Lower leg skin (tissue), 4 donors: ENCODE measurements at regions not wholly inside any gene's neighbourhood (a gene's known extent, or its start where the extent isn't known, plus 50 kb on each side); places are given as distances from the start of the nearest gene placed in this dataset.
A peak's percentile ranks its signal among the peaks of the same experiment; 100 is the strongest.

Experiments
- DNase-seq, 2 donors: peaks; one replicate each; pipeline ENCODE4 v3.0.0-alpha.2; 2019; ENCODE audit warnings: low spot score in 2 of 2
- H3K4me3 ChIP-seq: fragments of 200-600 bp; sonication (generic); 2 replicates; pipeline ENCODE4 v1.5.1; 2017; ENCODE audit warnings: mild to moderate bottlenecking, low read depth; ENCODE audit not compliant: poor library complexity, severe bottlenecking
- POLR2A ChIP-seq, 2 donors: fragments of 450-650 bp; IDR thresholded peaks; one replicate each; pipeline ENCODE4 v1.6.1; 2016 to 2017; ENCODE audit warnings: antibody characterized with exemption in 2 of 2, mild to moderate bottlenecking in 1 of 2, moderate library complexity in 1 of 2
- WGBS, 2 donors: methylation state at CpG; one replicate each; pipeline ENCODE4 v1.1.5; 2018; 5-methylcytosine and 5-hydroxymethylcytosine counted together
- intact Hi-C: fragments of 100-400 bp; cut with DNase I; formaldehyde crosslinking; loops from one replicate; pipeline ENCODE4 v1.15.0; 2023; ENCODE audit warnings: low total_unique reads
- TF ChIP-seq, protein P1 (sequence below), 3 donors: fragments of 450-650 bp; IDR thresholded peaks; one replicate each; pipeline ENCODE4 v1.5.1; 2016; ENCODE audit warnings: antibody characterized with exemption in 3 of 3, mild to moderate bottlenecking in 3 of 3, moderate library complexity in 2 of 3

GRCh38 chr14:94933486-94933885 lies 163.6 kb upstream of the GSC start:
- DNase-seq = peak in 1 of 2 donors; percentile 26
- no peak for TF ChIP-seq POLR2A (IDR thresholded peaks at IDR 0.05)
- TF ChIP-seq, protein P1, sequence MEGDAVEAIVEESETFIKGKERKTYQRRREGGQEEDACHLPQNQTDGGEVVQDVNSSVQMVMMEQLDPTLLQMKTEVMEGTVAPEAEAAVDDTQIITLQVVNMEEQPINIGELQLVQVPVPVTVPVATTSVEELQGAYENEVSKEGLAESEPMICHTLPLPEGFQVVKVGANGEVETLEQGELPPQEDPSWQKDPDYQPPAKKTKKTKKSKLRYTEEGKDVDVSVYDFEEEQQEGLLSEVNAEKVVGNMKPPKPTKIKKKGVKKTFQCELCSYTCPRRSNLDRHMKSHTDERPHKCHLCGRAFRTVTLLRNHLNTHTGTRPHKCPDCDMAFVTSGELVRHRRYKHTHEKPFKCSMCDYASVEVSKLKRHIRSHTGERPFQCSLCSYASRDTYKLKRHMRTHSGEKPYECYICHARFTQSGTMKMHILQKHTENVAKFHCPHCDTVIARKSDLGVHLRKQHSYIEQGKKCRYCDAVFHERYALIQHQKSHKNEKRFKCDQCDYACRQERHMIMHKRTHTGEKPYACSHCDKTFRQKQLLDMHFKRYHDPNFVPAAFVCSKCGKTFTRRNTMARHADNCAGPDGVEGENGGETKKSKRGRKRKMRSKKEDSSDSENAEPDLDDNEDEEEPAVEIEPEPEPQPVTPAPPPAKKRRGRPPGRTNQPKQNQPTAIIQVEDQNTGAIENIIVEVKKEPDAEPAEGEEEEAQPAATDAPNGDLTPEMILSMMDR (IDR thresholded peaks at IDR 0.05) = no peak
- intact Hi-C loops = no loop called here
- 62 to 73% methylated on average over 5 of the region's 5 CpGs for WGBS, 2 donors
- H3K4me3 ChIP-seq = no peak overlapping the region

DNA sequence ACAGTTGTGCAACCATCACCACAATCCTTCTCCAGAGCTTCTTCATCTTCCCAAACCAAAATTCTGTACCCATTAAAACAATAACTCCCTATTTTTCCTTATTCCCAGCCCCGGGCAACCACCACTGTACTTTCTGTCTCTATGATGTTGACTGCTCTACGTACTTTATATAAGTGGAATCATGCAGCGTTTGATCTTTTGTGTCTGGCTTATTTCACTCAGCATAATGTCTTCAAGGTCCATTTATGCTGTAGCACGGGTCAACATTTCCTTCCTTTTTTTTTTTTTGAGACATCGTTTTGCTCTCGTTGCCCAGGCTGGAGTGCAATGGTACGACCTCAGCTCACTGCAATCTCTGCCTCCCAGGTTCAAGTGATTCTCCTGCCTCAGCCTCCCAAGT lies 162.7 kb upstream of the GSC start:
- TF ChIP-seq, protein P1 (IDR thresholded peaks at IDR 0.05) = no peak
- TF ChIP-seq POLR2A (IDR thresholded peaks at IDR 0.05) = no peak
- no peak overlapping the region for H3K4me3 ChIP-seq
- peak in 1 of 2 donors; percentile 5 for DNase-seq
- 73 to 75% methylated on average over 7 of the region's 7 CpGs for WGBS, 2 donors
- intact Hi-C loops = no loop called here

- TF ChIP-seq, protein P1 (IDR thresholded peaks at IDR 0.05) = no peak
- no peak for TF ChIP-seq POLR2A (IDR thresholded peaks at IDR 0.05)
- DNase-seq = peak in 1 of 2 donors; percentile 63
- no peak overlapping the region for H3K4me3 ChIP-seq
- whole genome bisulfite sequencing, 2 donors = 94 to 100% methylated on average over 1 of the region's 1 CpG
- intact Hi-C loops = no loop called here
Measured at GRCh38 chr14:94930690-94931089, 160.8 kb upstream of the GSC start.

DNA sequence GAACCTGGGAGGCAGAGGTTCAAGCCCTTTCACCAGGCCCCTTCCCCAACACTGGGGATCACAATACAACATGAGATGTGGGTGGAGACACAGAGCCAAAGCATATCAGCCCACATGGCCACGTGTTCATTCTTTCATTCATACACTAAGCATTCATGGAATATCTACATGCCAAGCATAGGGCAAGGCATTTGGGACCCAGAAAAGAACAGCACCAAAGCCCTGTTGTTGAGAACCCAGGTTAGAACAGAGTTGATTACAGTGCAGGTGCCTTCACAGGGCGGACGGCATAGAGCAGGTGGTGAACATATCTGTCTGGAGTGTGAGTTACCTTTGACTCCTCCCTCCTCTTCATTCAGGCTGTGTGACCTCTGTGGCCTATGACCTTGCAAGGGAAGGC lies 159.4 kb upstream of the GSC start:
- TF ChIP-seq, protein P1 (IDR thresholded peaks at IDR 0.05) = no peak
- DNase-seq = peak in 1 of 2 donors; percentile 52
- intact Hi-C loops = no loop called here
- no peak overlapping the region for H3K4me3 ChIP-seq
- WGBS, 2 donors = 89 to 93% methylated on average over 3 of the region's 3 CpGs

DNA sequence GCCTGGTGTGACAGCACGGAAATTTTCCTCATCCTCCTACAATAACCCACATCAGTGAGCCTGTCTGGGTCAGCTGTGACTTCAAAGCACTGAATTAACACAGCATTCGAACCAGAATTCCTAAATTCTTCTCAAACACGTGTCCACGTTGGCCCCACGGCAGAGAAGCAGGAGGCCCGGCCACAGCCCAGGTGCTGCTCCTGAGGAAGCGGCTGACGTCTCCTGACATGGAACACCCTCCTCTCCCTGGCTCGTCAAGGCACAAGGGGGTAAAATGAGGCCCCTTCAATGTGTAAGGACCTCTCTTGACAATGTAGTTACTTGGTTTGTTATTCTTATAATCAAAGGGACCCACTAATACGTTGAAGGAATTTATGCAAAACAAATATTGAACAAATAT lies 156.3 kb upstream of the GSC start:
- no peak overlapping the region for H3K4me3 ChIP-seq
- intact Hi-C loops = no loop called here
- TF ChIP-seq, protein P1 (IDR thresholded peaks at IDR 0.05) = no peak
- no peak for TF ChIP-seq POLR2A (IDR thresholded peaks at IDR 0.05)
- 71 to 78% methylated on average over 10 of the region's 10 CpGs for WGBS, 2 donors
- peak in 1 of 2 donors; percentile 70 for DNase-seq

DNA sequence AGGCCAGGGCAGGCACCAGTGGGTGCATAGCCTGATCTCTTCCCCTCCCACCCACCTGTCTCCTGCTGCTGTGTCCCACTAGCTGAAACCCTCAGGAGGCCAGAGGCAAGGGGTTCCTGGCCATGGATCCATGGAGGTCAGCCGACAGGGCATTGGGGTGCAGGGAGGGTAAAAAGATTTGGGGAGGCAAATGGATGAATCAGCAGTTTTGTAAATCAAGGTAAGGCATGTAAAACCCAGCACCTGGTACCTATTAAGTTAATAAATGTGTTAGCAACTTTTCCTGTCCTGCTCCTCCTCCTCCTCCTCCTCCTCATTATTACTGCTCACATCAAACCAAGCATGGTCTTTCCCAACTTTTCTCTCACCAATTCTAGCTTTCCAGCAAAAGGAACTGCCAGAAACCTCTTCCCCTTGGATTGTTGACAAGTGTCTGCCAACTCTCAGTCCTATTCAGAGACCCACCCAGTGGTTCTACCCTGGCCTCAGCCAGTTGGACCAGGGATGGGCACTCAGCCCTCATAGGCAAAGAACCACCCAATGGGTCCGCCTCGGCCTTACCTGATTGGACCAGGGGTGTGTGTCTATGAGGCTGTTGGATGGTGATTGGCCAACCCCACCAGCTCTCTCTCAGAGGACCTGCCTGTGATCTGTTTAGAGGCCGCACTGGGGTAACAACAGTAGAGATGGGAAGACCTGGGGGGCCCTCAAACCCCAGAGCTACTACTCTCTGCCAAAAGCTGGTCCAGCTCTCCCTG lies 155.7 kb upstream of the GSC start:
- DNase-seq = peak in 1 of 2 donors; percentile 74
- intact Hi-C loops = no loop called here
- WGBS, 2 donors = 100% methylated on average over 4 of the region's 4 CpGs
- TF ChIP-seq, protein P1 (IDR thresholded peaks at IDR 0.05) = no peak
- no peak for TF ChIP-seq POLR2A (IDR thresholded peaks at IDR 0.05)
- no peak overlapping the region for H3K4me3 ChIP-seq
